ENCODE measurements at regions not wholly inside any gene's neighbourhood (a gene's known extent, or its start where the extent isn't known, plus 50 kb on each side); places are given as distances from the start of the nearest gene placed in this dataset.

DNA sequence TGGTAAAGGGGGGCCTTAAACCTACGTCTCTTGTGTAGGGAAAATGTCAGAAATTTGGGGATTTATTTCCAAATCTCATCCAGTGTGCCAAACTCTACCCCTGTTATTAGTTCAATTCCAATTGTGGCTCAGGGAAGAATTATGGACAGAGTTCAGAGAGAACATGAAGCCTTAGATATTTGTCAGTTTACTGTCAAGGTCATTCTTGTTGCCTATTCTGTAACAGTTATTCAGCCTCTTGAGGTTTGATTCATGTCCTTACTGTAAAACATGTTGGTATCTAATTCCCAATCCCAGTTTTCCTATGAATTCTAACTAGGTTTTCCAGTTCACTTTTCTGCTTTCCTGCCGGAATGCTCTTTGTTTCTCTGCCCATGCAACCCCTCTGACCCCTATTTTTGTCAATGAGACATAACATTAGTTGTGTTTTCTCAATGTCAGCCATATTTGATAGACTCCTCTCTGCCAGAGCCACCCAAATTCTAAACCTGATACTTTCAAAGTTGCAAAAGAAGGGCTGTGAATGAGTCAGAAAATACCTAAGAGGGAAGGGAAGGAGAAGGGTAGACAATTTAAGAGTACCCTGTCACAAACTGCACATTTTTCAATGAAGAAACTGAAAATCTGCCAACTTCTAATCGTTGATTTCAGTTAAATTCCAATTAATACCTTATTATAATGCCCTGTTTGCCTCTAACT lies 52.4 kb downstream of the ATOSA start:
- no peak overlapping the region for H3K4me3 ChIP-seq (ENCODE audit: low read length)
- H3K27me3 ChIP-seq (replicated peaks; ENCODE audit: control insufficient read depth, insufficient read depth, low read length) = no peaks in the 10 kb centered on the region
- H3K4me1 ChIP-seq (ENCODE audit: control insufficient read depth, insufficient read depth, low read length) = peaks cover 31% of the 10 kb centered on the region
- DNase-seq (ENCODE audit: low read depth) = no peak
- H3K9me3 ChIP-seq (ENCODE audit: control insufficient read depth, low read length) = no peaks in the 10 kb centered on the region
- no peak overlapping the region for H3K9ac ChIP-seq (ENCODE audit: low read length)
- H3K36me3 ChIP-seq (ENCODE audit: control insufficient read depth, insufficient read depth, low read length, severe bottlenecking) = peaks cover 98% of the 10 kb centered on the region

DNA sequence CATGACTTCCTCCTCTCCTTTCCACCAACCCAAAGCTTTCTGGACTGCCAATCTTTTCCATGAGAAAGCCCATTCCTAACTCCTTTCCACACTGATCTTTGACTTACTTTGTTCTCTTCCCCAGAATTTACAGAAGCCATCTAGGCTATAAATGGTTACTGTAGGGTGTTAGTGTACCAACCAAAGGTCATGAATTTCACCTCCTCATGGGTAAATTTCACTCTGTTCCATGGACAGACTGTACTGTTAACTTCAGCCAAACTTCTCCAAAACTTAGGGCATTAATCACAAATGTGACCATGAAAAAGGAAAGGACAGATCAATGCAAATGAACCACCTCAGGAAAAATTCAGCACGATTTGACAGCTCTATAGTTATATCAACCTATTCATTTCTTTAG lies 54.9 kb downstream of the ATOSA start:
- Histone ChIP-seq H3K27me3 (replicated peaks; ENCODE audit: control insufficient read depth, insufficient read depth, low read length) (no peaks in the 10 kb centered on the region), H3K4me3 (ENCODE audit: low read length) (no peak overlapping the region), H3K4me1 (ENCODE audit: control insufficient read depth, insufficient read depth, low read length) (peaks cover 29% of the 10 kb centered on the region), H3K9me3 (ENCODE audit: control insufficient read depth, low read length) (no peaks in the 10 kb centered on the region), H3K9ac (ENCODE audit: low read length) (peak overlapping the region; percentile 3), H3K36me3 (ENCODE audit: control insufficient read depth, insufficient read depth, low read length, severe bottlenecking) (peaks cover 98% of the 10 kb centered on the region)
- no peak for DNase-seq (ENCODE audit: low read depth)

DNA sequence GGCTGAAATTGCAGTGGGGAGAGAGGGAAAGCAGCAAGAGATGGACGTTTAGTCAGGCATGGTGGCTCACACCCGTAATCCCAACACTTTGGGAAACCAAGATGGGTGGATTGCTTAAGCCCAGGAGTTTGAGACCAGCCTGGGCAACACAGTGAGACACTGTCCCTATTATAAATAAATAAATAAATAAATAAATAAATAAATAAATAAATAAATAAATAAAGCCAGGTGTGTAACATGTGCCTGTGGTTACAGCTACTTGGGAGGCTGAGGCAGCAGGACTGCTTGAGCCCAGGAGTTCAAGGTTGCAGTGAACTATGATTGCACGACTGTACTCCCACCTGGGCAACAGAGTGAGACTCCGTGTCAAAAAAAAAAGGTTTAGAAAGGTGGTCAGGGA lies 54.0 kb upstream of the ARPP19 start:
- H3K4me3 ChIP-seq (ENCODE audit: low read length) = no peak overlapping the region
- H3K4me1 ChIP-seq (ENCODE audit: control insufficient read depth, insufficient read depth, low read length) = peaks cover 30% of the 10 kb centered on the region
- no peaks in the 10 kb centered on the region for H3K27me3 ChIP-seq (replicated peaks; ENCODE audit: control insufficient read depth, insufficient read depth, low read length)
- peaks cover 97% of the 10 kb centered on the region for H3K36me3 ChIP-seq (ENCODE audit: control insufficient read depth, insufficient read depth, low read length, severe bottlenecking)
- H3K9ac ChIP-seq (ENCODE audit: low read length) = no peak overlapping the region
- H3K9me3 ChIP-seq (ENCODE audit: control insufficient read depth, low read length) = no peaks in the 10 kb centered on the region
- DNase-seq (ENCODE audit: low read depth) = no peak

DNA sequence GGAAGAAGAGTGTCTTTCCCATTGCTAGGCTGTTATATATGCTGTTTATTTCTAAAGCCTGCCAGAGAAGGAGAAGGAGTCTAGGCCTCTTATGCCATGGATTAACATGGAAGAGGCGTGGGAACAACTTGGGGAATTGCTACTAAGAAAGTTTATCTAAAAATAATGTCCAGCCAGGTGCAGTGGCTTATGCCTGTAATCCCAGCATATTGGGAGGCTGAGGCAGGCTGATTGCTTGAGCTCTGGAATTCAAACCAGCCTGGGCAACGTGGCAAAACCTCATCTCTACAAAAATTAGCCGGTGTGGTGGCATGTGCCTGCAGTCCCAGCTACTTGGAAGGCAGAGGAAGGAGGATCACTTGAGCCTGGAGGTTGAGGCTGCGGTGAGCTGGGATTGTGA lies 51.7 kb upstream of the ARPP19 start:
- H3K4me1 ChIP-seq (ENCODE audit: control insufficient read depth, insufficient read depth, low read length) = peaks cover 15% of the 10 kb centered on the region
- H3K36me3 ChIP-seq (ENCODE audit: control insufficient read depth, insufficient read depth, low read length, severe bottlenecking) = peaks cover 93% of the 10 kb centered on the region
- no peaks in the 10 kb centered on the region for H3K27me3 ChIP-seq (replicated peaks; ENCODE audit: control insufficient read depth, insufficient read depth, low read length)
- H3K9ac ChIP-seq (ENCODE audit: low read length) = no peak overlapping the region
- no peak overlapping the region for H3K4me3 ChIP-seq (ENCODE audit: low read length)
- no peaks in the 10 kb centered on the region for H3K9me3 ChIP-seq (ENCODE audit: control insufficient read depth, low read length)
- DNase-seq (ENCODE audit: low read depth) = no peak

Measured in adipocyte (in vitro differentiated cells).